ENCODE measurements at regions not wholly inside any gene's neighbourhood (a gene's known extent, or its start where the extent isn't known, plus 50 kb on each side); places are given as distances from the start of the nearest gene placed in this dataset.

DNA sequence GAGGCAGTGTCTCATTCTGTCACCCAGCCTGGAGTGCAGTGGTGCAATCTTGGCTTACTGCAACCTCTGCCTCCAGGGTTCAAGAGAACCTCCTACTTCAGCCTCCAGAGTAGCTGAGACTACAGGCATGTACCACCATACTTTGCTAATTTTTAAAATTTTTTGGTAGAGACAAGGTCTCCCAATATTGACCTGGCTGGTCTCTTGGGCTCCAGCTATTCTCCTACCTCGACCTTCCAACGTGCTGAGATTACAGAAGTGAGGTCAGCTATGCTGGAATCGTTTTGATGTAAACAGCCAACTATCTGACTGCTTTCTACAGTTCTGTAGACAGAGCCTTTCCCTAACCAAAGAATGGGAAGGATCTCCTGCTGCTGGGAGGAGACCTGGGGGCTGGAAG, 375.8 kb downstream of the GATA3 start (continued):
- TF ChIP-seq ZNF217 (IDR thresholded peaks at IDR 0.05) = no peak
- no peak for TF ChIP-seq PAX5 (IDR thresholded peaks at IDR 0.05; ENCODE audit: borderline replicate concordance, low read depth, low read length)
- TF ChIP-seq ZNF24 (IDR thresholded peaks at IDR 0.05) = no peak
- TF ChIP-seq STAT3 (IDR thresholded peaks at IDR 0.05; ENCODE audit: low read depth, low read length) = no peak
- TF ChIP-seq, protein P1, sequence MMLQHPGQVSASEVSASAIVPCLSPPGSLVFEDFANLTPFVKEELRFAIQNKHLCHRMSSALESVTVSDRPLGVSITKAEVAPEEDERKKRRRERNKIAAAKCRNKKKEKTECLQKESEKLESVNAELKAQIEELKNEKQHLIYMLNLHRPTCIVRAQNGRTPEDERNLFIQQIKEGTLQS (IDR thresholded peaks at IDR 0.05; ENCODE audit: borderline replicate concordance, extremely low read depth, low read depth, low read length) = no peak
- TF ChIP-seq, protein P2, sequence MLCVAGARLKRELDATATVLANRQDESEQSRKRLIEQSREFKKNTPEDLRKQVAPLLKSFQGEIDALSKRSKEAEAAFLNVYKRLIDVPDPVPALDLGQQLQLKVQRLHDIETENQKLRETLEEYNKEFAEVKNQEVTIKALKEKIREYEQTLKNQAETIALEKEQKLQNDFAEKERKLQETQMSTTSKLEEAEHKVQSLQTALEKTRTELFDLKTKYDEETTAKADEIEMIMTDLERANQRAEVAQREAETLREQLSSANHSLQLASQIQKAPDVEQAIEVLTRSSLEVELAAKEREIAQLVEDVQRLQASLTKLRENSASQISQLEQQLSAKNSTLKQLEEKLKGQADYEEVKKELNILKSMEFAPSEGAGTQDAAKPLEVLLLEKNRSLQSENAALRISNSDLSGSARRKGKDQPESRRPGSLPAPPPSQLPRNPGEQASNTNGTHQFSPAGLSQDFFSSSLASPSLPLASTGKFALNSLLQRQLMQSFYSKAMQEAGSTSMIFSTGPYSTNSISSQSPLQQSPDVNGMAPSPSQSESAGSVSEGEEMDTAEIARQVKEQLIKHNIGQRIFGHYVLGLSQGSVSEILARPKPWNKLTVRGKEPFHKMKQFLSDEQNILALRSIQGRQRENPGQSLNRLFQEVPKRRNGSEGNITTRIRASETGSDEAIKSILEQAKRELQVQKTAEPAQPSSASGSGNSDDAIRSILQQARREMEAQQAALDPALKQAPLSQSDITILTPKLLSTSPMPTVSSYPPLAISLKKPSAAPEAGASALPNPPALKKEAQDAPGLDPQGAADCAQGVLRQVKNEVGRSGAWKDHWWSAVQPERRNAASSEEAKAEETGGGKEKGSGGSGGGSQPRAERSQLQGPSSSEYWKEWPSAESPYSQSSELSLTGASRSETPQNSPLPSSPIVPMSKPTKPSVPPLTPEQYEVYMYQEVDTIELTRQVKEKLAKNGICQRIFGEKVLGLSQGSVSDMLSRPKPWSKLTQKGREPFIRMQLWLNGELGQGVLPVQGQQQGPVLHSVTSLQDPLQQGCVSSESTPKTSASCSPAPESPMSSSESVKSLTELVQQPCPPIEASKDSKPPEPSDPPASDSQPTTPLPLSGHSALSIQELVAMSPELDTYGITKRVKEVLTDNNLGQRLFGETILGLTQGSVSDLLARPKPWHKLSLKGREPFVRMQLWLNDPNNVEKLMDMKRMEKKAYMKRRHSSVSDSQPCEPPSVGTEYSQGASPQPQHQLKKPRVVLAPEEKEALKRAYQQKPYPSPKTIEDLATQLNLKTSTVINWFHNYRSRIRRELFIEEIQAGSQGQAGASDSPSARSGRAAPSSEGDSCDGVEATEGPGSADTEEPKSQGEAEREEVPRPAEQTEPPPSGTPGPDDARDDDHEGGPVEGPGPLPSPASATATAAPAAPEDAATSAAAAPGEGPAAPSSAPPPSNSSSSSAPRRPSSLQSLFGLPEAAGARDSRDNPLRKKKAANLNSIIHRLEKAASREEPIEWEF (IDR thresholded peaks at IDR 0.05; ENCODE audit: insufficient replicate concordance, low read depth, low read length) = no peak
- TF ChIP-seq BCL11A (IDR thresholded peaks at IDR 0.05; ENCODE audit: low read depth, low read length) = no peak

DNA sequence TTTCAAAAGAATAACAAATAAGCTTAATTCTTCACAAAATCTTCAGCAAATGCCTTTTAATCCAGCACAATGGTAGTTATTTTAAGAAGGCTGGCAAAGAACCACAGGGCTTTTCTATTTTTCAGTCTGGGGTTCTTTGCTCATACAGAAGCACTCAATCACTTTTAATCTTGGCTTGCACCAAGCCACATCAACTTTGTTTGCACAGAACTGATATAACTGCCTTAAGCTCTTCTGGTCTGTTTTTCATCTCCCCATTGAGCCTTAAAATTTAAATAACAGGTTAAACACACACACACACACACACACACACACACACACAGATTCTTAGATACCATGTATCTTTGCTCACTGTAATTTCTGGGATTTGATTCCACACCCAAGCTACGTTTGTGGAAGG, 377.0 kb downstream of the GATA3 start:
- WGBS (ENCODE audit: insufficient coverage, insufficient replicate concordance, low lambda C conversion rate, missing lambda C conversion rate) = 0% methylated on average over 1 of the region's 1 CpG
- Histone ChIP-seq H3K4me1 (ENCODE audit: control insufficient read depth, insufficient read depth, low read length) (no peaks in the 10 kb centered on the region), H3K27me3 (replicated peaks in 1 of 2; ENCODE audit: control insufficient read depth in 2 of 2, insufficient read depth in 2 of 2, low read length in 1 of 2) (no peaks in the 10 kb centered on the region), H3K9me3 (replicated peaks; ENCODE audit: control insufficient read depth, insufficient read depth, low read length) (no peaks in the 10 kb centered on the region), H2AFZ (ENCODE audit: control insufficient read depth, low read depth, low read length) (no peak overlapping the region), H3K4me3 (no peak overlapping the region), H3K36me3 (ENCODE audit: control insufficient read depth in 2 of 2, insufficient read depth in 2 of 2, low read length in 1 of 2) (no peaks in the 10 kb centered on the region), H3K9ac (ENCODE audit: control insufficient read depth, insufficient read depth, low read length) (no peak overlapping the region), H3K4me2 (ENCODE audit: control insufficient read depth, insufficient read depth) (no peak overlapping the region), H3K79me2 (ENCODE audit: control insufficient read depth, insufficient read depth, low read length) (no peaks in the 10 kb centered on the region), H4K20me1 (ENCODE audit: control insufficient read depth, insufficient read depth) (no peaks in the 10 kb centered on the region), H3K27ac (ENCODE audit: control insufficient read depth, insufficient read depth) (no peak overlapping the region)
- ChIA-PET RAD21 (ENCODE audit: unreplicated experiment) (no interaction called here), CTCF (no interaction called here), POLR2A (no interaction called here), SMC1A (ENCODE audit: uncharacterized antibody, unreplicated experiment) (interaction anchor here (0.6 kb wide), 2 partner anchors 407 to 571 kb away, joined by 3 read pairs; no protein-coding TSS in a partner anchor)
- no peak for FAIRE-seq
- in situ Hi-C loops (cut with MboI) (no loop called here), intact Hi-C loops (cut with micrococcal nuclease; ENCODE audit: unreplicated experiment) (no loop called here)
- DNase-seq (ENCODE audit: low read depth, low spot score) = no peak
- BruUV-seq (replicated peaks) = no TSS peak
- ATAC-seq = no peak
- TF ChIP-seq NBN (IDR thresholded peaks at IDR 0.05) (no peak), ZBED1 (IDR thresholded peaks at IDR 0.05; ENCODE audit: borderline replicate concordance) (no peak), MXI1 (IDR thresholded peaks at IDR 0.05; ENCODE audit: low read depth, low read length) (no peak), NR2C1 (IDR thresholded peaks at IDR 0.05) (no peak), MTA2 (IDR thresholded peaks at IDR 0.05; ENCODE audit: low read depth) (no peak)
- TF ChIP-seq, protein P3, sequence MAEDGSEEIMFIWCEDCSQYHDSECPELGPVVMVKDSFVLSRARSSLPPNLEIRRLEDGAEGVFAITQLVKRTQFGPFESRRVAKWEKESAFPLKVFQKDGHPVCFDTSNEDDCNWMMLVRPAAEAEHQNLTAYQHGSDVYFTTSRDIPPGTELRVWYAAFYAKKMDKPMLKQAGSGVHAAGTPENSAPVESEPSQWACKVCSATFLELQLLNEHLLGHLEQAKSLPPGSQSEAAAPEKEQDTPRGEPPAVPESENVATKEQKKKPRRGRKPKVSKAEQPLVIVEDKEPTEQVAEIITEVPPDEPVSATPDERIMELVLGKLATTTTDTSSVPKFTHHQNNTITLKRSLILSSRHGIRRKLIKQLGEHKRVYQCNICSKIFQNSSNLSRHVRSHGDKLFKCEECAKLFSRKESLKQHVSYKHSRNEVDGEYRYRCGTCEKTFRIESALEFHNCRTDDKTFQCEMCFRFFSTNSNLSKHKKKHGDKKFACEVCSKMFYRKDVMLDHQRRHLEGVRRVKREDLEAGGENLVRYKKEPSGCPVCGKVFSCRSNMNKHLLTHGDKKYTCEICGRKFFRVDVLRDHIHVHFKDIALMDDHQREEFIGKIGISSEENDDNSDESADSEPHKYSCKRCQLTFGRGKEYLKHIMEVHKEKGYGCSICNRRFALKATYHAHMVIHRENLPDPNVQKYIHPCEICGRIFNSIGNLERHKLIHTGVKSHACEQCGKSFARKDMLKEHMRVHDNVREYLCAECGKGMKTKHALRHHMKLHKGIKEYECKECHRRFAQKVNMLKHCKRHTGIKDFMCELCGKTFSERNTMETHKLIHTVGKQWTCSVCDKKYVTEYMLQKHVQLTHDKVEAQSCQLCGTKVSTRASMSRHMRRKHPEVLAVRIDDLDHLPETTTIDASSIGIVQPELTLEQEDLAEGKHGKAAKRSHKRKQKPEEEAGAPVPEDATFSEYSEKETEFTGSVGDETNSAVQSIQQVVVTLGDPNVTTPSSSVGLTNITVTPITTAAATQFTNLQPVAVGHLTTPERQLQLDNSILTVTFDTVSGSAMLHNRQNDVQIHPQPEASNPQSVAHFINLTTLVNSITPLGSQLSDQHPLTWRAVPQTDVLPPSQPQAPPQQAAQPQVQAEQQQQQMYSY (CRISPR knock-in tag; IDR thresholded peaks at IDR 0.05) = no peak
- TF ChIP-seq, protein P4, sequence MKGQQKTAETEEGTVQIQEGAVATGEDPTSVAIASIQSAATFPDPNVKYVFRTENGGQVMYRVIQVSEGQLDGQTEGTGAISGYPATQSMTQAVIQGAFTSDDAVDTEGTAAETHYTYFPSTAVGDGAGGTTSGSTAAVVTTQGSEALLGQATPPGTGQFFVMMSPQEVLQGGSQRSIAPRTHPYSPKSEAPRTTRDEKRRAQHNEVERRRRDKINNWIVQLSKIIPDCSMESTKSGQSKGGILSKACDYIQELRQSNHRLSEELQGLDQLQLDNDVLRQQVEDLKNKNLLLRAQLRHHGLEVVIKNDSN (IDR thresholded peaks at IDR 0.05; ENCODE audit: borderline replicate concordance, extremely low read length, insufficient read depth, low read depth, low read length) = no peak
